Heart right ventricle (tissue), 16 donors: ENCODE measurements at regions not wholly inside any gene's neighbourhood (a gene's known extent, or its start where the extent isn't known, plus 50 kb on each side); places are given as distances from the start of the nearest gene placed in this dataset.
"Not testable (repeated sequence)": the region's sequence is repeated elsewhere in the genome, so short reads cannot be mapped to it uniquely, and the experiment has no call there.

Source experiments
- ATAC-seq, 8 donors: fragments of 200-7000 bp; cut with Tn5 transposase; one replicate each; pipeline ENCODE4 v1.9.1; 2020; ENCODE audit warnings: mild to moderate bottlenecking in 8 of 8, moderate library complexity in 8 of 8, moderate number of reproducible peaks in 1 of 8
- DNase-seq, 2 donors: peaks; one replicate each; pipeline ENCODE4 v3.0.0-alpha.2; 2020
- H3K27ac ChIP-seq, 10 donors: fragments of 200-600 bp; sonication (generic) in 2 of 10; one replicate each; pipeline versions ENCODE4 v1.5.0 to v1.8.0; 2020 to 2022; ENCODE audit warnings: mild to moderate bottlenecking in 3 of 10
- H3K27me3 ChIP-seq, 7 donors: fragments of 200-600 bp; one replicate each; pipeline ENCODE4 v1.8.0; 2021 to 2022; ENCODE audit warnings: mild to moderate bottlenecking in 2 of 7
- H3K36me3 ChIP-seq, 9 donors: fragments of 200-600 bp; sonication (generic) in 1 of 9; one replicate each; pipeline versions ENCODE4 v1.5.0 to v1.8.0; 2020 to 2022; ENCODE audit warnings: mild to moderate bottlenecking in 2 of 9
- H3K4me1 ChIP-seq, 9 donors: fragments of 200-600 bp; sonication (generic) in 1 of 9; one replicate each; pipeline versions ENCODE4 v1.5.0 to v1.8.0; 2020 to 2022; ENCODE audit warnings: mild to moderate bottlenecking in 4 of 9
- H3K4me3 ChIP-seq, 10 donors: fragments of 200-600 bp; sonication (generic) in 2 of 10; one replicate each; pipeline versions ENCODE4 v1.5.0 to v1.8.0; 2020 to 2022; ENCODE audit warnings: mild to moderate bottlenecking in 7 of 10, moderate library complexity in 2 of 10
- H3K9me3 ChIP-seq, 11 donors: fragments of 200-600 bp in 10 of 11; sonication (generic) in 2 of 11; one replicate each; pipeline versions ENCODE4 v1.5.0 to v1.8.0; 2013 to 2022; ENCODE audit warnings: mild to moderate bottlenecking in 2 of 11, control low read depth in 1 of 11, moderate library complexity in 1 of 11
- CTCF ChIP-seq, 9 donors: fragments of 200-600 bp; sonication (generic) in 2 of 9; IDR thresholded peaks; one replicate each; pipeline versions ENCODE4 v1.5.0 to v1.8.0; 2021 to 2022; ENCODE audit warnings: antibody characterized with exemption in 9 of 9, mild to moderate bottlenecking in 5 of 9, moderate library complexity in 1 of 9
- WGBS, 2 donors: extraction: QIAGEN DNeasy Blood & Tissue Kit; methylation state at CpG; one replicate each; pipeline ENCODE4 v1.1.7; 2013; ENCODE audit warnings: inconsistent platforms in 1 of 2; 5-methylcytosine and 5-hydroxymethylcytosine counted together
- intact Hi-C, 10 donors: fragments of 100-400 bp; cut with DNase I; formaldehyde crosslinking; loops; one replicate each; pipeline versions ENCODE4 v1.11.1 to v1.14.2; 2022
- donor health status: Arrhythmogenic right ventricular cardiomyopathy.
- donor health status: ischemic (EF 13 %, LVEDD 7.1; RV severe dilation, severe dysfunction).
- donor health status: healthy with polysubstance abuse.
- donor health status: DM: no; HTN: yes; CAD: no.
- donor health status: DM: no; HTN: no; CAD: no.
- donor health status: ischemic (EF 25% LVEDD 6.9; RV normal size, moderate dysfunction).
- donor health status: ischemic (EF 25% LVEDD 5.7; RV mildly dilated, moderate dysfunction).
- donor health status: healthy.
- donor health status: DM: yes; HTN: yes; CAD: no.
- donor health status: Ischemic cardiomyopathy.
- donor health status: ischemic (EF 35%, LVEDD 5.7; RV mildly dilated, moderate dysfunction).
- donor health status: nonischemic (EF 11% LVEDD 7.7; RV severe dilation, severe dysfunction).
- donor health status: DM: yes; HTN: yes; CAD: no.
- donor health status: PGD.
- donor health status: ischemic (EF 29% LVEDD 5.4; RV normal size, mild dysfunction).
- donor health status: nonischemic (EF 23%, LVEDD 6.1; RV moderate dilation, normal function).

- intact Hi-C loops = no loop called here
- TF ChIP-seq CTCF (IDR thresholded peaks at IDR 0.05) = no peak
- Histone ChIP-seq H3K9me3 (no peaks in the 10 kb centered on the region), H3K27me3 (peaks cover 0 to 24% (median 0%) of the 10 kb centered on the region in 7 donors), H3K27ac (no peak overlapping the region), H3K4me3 (no peak overlapping the region), H3K36me3 (no peaks in the 10 kb centered on the region), H3K4me1 (no peaks in the 10 kb centered on the region)
- 0 to 18% methylated on average over 1 of the region's 1 CpG for WGBS, 2 donors
- ATAC-seq (no peak), DNase-seq (no peak)
These were observed 1124.6 kb downstream of the TMEM121 start for GRCh38 chr14:106651016-106651415.

DNA sequence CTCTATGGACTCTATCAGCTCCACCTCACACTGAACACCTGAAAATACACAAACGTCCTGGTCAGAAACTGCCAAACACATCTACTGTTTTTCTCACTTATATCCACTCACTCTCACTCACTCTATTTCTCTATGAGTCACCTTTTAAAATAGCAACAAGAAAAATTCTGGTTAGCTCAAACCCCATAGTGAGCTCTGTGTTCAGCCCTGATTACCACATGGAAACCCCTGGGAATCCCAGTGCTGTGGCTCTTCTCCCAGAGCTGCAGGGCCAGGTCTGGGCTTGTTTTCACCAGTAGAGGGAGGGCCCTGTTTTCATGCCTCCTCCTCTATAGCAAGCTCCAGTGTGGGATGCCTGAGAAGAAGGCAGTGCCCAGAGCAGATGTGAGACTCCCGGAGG is 1126.1 kb downstream of the TMEM121 start:
- Histone ChIP-seq H3K36me3 (no peaks in the 10 kb centered on the region), H3K4me1 (no peaks in the 10 kb centered on the region), H3K4me3 (no peak overlapping the region), H3K9me3 (no peaks in the 10 kb centered on the region), H3K27me3 (peaks cover 0 to 31% (median 0%) of the 10 kb centered on the region in 7 donors), H3K27ac (no peak overlapping the region)
- ATAC-seq (no peak), DNase-seq (no peak)
- WGBS, 2 donors = 46 to 47% methylated on average over 2 of the region's 2 CpGs
- no peak for TF ChIP-seq CTCF (IDR thresholded peaks at IDR 0.05)
- intact Hi-C loops = no loop called here

DNA sequence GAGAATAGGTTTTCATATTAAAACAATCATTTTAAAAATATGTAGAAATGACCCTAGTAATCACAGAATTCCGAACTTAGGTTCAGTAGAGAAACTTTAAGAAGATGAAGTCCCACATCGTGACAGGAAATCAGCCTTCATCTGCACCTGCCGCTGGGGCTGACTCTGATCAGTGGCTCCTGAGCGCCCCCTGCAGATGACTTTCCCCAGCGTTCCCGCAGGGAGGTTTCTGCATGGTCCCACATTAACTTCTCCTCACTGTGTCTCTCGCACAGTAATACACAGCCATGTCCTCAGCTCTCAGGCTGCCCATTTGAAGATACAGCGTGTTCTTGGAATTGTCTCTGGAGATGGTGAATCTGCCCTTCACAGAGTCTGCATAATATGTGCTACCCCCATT is 1131.1 kb downstream of the TMEM121 start:
- DNase-seq (no peak), ATAC-seq (no peak)
- peak in 2 of 9 donors; percentile 12 to 36 for TF ChIP-seq CTCF (IDR thresholded peaks at IDR 0.05)
- Histone ChIP-seq H3K9me3 (no peaks in the 10 kb centered on the region), H3K27ac (no peak overlapping the region), H3K4me1 (no peaks in the 10 kb centered on the region), H3K27me3 (peaks cover 0 to 37% (median 5%) of the 10 kb centered on the region in 7 donors), H3K36me3 (no peaks in the 10 kb centered on the region), H3K4me3 (no peak overlapping the region)
- intact Hi-C loops = no loop called here
- WGBS, 2 donors = 62 to 63% methylated on average over 8 of the region's 8 CpGs

GRCh38 chr14:106658066-106658860 is 1131.9 kb downstream of the TMEM121 start:
- H3K27me3 ChIP-seq = peaks cover 0 to 37% (median 5%) of the 10 kb centered on the region in 7 donors
- H3K4me3 ChIP-seq, H3K36me3 ChIP-seq, DNase-seq, H3K27ac ChIP-seq, intact Hi-C loops, H3K9me3 ChIP-seq, H3K4me1 ChIP-seq, ATAC-seq: not testable (repeated sequence)
- 44 to 51% methylated on average over 7 of the region's 7 CpGs for WGBS, 2 donors

DNA sequence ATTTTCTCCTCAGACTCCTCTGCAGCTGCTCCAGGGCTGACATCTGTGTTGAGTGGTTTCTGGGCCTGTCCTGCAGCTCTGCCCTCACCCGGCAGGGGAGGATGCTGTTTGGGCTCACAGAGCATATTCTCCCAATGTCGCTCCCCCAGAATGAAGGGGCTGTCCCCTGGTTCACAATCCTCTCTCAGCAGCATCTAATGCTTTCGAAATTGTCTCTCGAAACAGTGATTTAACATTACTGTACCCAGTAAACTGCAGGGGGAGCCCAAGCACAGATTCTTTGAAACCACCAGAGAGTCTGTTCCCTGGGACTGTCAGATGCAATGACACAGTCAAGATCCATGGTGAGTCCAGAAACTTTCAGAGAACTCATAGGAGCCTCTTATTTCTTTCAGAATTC is 1135.2 kb downstream of the TMEM121 start:
- TF ChIP-seq CTCF (IDR thresholded peaks at IDR 0.05) = peak in 3 of 9 donors; percentile 5 to 37 (median 28)
- H3K36me3 ChIP-seq, H3K4me1 ChIP-seq, ATAC-seq, H3K9me3 ChIP-seq, H3K27ac ChIP-seq, intact Hi-C loops, DNase-seq, H3K4me3 ChIP-seq: not testable (repeated sequence)
- 66 to 67% methylated on average over 4 of the region's 4 CpGs for WGBS, 2 donors
- peaks cover 0 to 29% (median 5%) of the 10 kb centered on the region in 7 donors for H3K27me3 ChIP-seq
